OCI-LY7 (cell line): ENCODE measurements at regions not wholly inside any gene's neighbourhood (a gene's known extent, or its start where the extent isn't known, plus 50 kb on each side); places are given as distances from the start of the nearest gene placed in this dataset.
A peak's percentile ranks its signal among the peaks of the same experiment; 100 is the strongest.

Experiments used
- BruUV-seq: library from RNA; stranded (reverse); fragments of 400-500 nt; replicated peaks from 2 replicates; lab custom pipeline; 2021; lab: Mats Ljungman, UMichigan
- CTCF ChIA-PET: fragments of 300-600 bp; sonication (Branson Sonifier 250); formaldehyde crosslinking; loops from one replicate; lab custom pipeline; 2022; ENCODE audit warnings: antibody characterized with exemption; ENCODE audit not compliant: unreplicated experiment; lab: Charles Lee
- POLR2A ChIA-PET: fragments of 300-600 bp; sonication (Branson Sonifier 250); formaldehyde crosslinking; loops from one replicate; lab custom pipeline; 2022; ENCODE audit warnings: antibody characterized with exemption; lab: Charles Lee
- DNase-seq: peaks from one replicate; pipeline ENCODE4 v3.0.0-alpha.2; 2015; ENCODE audit warnings: low spot score
- H2AFZ ChIP-seq: fragments of 200-600 bp; sonication (generic), shearing (Covaris generic); 2 replicates; pipeline ENCODE4 v1.6.1; 2014; ENCODE audit warnings: mild to moderate bottlenecking, antibody characterized with exemption, low read length, moderate library complexity
- H3K27ac ChIP-seq: fragments of 200-600 bp; sonication (generic); 2 replicates; pipeline ENCODE4 v1.5.1; 2014; ENCODE audit warnings: mixed run types, low read depth, mild to moderate bottlenecking, moderate library complexity, low read length, inconsistent platforms; ENCODE audit not compliant: poor library complexity, severe bottlenecking
- H3K36me3 ChIP-seq: fragments of 200-600 bp; sonication (generic); 2 replicates; pipeline ENCODE4 v1.6.1; 2014; ENCODE audit warnings: mild to moderate bottlenecking, antibody characterized with exemption, low read length, moderate library complexity, mixed read lengths; ENCODE audit not compliant: insufficient read depth
- H3K4me1 ChIP-seq: fragments of 200-600 bp; sonication (generic); 2 replicates; pipeline ENCODE4 v1.5.1; 2014; ENCODE audit warnings: mild to moderate bottlenecking, low read length; ENCODE audit not compliant: insufficient read depth, poor library complexity, severe bottlenecking
- H3K4me2 ChIP-seq: fragments of 200-600 bp; sonication (generic); 2 replicates; pipeline ENCODE4 v1.6.1; 2014; ENCODE audit warnings: mild to moderate bottlenecking, low read length
- H3K4me3 ChIP-seq: fragments of 200-600 bp; sonication (generic); 2 replicates; pipeline ENCODE4 v1.5.1; 2014; ENCODE audit warnings: mild to moderate bottlenecking, low read depth, low read length; ENCODE audit not compliant: poor library complexity, severe bottlenecking
- H3K79me2 ChIP-seq: fragments of 200-600 bp; sonication (generic); 2 replicates; pipeline ENCODE4 v1.6.1; 2016; ENCODE audit warnings: low read depth, mild to moderate bottlenecking, low read length, moderate library complexity, mixed read lengths; ENCODE audit not compliant: insufficient read depth
- H3K9me2 ChIP-seq: fragments of 200-600 bp; sonication (generic); 2 replicates; pipeline ENCODE4 v1.6.1; 2016; ENCODE audit warnings: mild to moderate bottlenecking, low read length, mixed read lengths; ENCODE audit not compliant: insufficient read depth
- H3K9me3 ChIP-seq: fragments of 200-600 bp; sonication (generic); 2 replicates; pipeline ENCODE4 v1.6.1; 2014; ENCODE audit warnings: mild to moderate bottlenecking, mixed run types, low read length, mixed read lengths
- H4K20me1 ChIP-seq: fragments of 200-600 bp; sonication (generic); 2 replicates; pipeline ENCODE4 v1.6.1; 2014; ENCODE audit warnings: mild to moderate bottlenecking, antibody characterized with exemption, low read length, moderate library complexity, mixed read lengths; ENCODE audit not compliant: insufficient read depth
- EZH2phosphoT487 ChIP-seq: fragments of 200-600 bp; sonication (generic); IDR thresholded peaks from 2 replicates; pipeline ENCODE4 v1.6.1; 2018; ENCODE audit warnings: low read depth, borderline replicate concordance, mild to moderate bottlenecking, mixed run types, antibody characterized with exemption, low read length, moderate library complexity, mixed read lengths
- intact Hi-C: fragments of 100-400 bp; cut with micrococcal nuclease; formaldehyde crosslinking; loops from one replicate; pipeline ENCODE4 v1.10.0; 2022; ENCODE audit not compliant: unreplicated experiment
- TF ChIP-seq, protein P1 (sequence below): fragments of 200-600 bp; sonication (generic); conservative IDR thresholded peaks from 2 replicates; pipeline ENCODE4 v1.5.1; 2014; ENCODE audit warnings: mild to moderate bottlenecking, antibody characterized with exemption, low read length, moderate library complexity, mixed read lengths

DNA sequence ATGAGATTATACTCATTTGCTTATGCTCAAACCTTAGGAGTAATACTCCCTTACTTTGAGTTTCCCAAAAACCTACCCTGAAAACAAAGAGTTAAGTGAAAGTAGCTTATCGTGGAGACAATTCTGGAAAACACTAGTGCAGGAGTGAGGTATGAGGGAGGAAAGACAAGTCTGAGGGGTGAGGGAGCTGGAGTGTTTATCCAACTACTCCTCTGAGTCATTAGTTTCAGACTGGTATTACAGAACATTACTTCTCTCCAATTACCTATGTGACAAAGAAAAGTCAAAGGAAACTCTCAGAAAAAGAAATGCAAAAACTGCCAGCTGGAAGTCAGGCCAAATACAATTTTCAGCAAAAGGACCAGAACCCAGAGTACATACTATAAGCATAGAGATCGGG is 171.1 kb upstream of the SPTLC3 start:
- H3K9me3 ChIP-seq, result no peaks in the 10 kb centered on the region
- no peaks in the 10 kb centered on the region for H3K4me1 ChIP-seq
- H3K4me3 ChIP-seq, result no peak overlapping the region
- no peaks in the 10 kb centered on the region for H4K20me1 ChIP-seq
- H3K79me2 ChIP-seq, result no peaks in the 10 kb centered on the region
- H3K36me3 ChIP-seq, result no peaks in the 10 kb centered on the region
- H3K4me2 ChIP-seq, result no peak overlapping the region
- CTCF ChIA-PET, result no interaction called here
- POLR2A ChIA-PET, result no interaction called here
- H3K27ac ChIP-seq, result no peak overlapping the region
- no TSS peak for BruUV-seq
- H3K9me2 ChIP-seq, result no peaks in the 10 kb centered on the region
- TF ChIP-seq EZH2phosphoT487, result no peak
- TF ChIP-seq, protein P1, sequence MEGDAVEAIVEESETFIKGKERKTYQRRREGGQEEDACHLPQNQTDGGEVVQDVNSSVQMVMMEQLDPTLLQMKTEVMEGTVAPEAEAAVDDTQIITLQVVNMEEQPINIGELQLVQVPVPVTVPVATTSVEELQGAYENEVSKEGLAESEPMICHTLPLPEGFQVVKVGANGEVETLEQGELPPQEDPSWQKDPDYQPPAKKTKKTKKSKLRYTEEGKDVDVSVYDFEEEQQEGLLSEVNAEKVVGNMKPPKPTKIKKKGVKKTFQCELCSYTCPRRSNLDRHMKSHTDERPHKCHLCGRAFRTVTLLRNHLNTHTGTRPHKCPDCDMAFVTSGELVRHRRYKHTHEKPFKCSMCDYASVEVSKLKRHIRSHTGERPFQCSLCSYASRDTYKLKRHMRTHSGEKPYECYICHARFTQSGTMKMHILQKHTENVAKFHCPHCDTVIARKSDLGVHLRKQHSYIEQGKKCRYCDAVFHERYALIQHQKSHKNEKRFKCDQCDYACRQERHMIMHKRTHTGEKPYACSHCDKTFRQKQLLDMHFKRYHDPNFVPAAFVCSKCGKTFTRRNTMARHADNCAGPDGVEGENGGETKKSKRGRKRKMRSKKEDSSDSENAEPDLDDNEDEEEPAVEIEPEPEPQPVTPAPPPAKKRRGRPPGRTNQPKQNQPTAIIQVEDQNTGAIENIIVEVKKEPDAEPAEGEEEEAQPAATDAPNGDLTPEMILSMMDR, result no peak
- H2AFZ ChIP-seq, result no peak overlapping the region
- intact Hi-C loops, result loop anchor here (10.0 kb wide), 1 partner anchor 267 kb away; no protein-coding TSS in a partner anchor
- no peak for DNase-seq

DNA sequence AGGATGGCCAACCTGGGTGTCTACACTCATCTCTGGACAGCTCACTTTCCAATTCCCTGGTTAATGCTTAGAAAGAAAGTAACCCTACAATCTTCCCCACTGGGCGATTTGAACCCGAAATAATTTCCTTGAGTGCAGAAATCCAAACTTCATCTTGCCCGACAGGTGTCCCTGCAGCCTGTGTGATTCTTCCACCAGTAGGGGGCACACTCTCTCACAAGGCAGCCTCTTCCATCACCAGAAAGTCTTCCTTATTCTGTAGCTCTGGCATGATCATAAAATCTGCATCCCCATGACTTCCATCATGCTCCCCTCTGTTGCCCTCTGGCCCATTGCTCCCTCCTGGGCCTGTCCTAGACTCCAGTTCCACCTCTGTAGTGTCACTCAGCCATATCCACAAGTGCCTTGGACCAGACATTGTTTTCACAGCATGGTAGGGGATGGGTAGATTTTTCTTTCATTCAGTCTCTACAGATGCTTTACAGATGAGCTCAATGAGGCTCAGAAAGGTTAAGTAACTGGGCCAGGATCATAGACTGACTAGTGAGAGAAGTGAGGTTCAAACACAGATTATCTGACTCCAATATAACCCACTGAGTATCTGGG is 170.4 kb upstream of the SPTLC3 start:
- CTCF ChIA-PET, result no interaction called here
- peak; percentile 8 for DNase-seq
- Histone ChIP-seq H3K9me3 (no peaks in the 10 kb centered on the region), H4K20me1 (no peaks in the 10 kb centered on the region), H3K27ac (no peak overlapping the region), H3K4me3 (no peak overlapping the region), H3K79me2 (no peaks in the 10 kb centered on the region), H3K36me3 (no peaks in the 10 kb centered on the region), H3K9me2 (no peaks in the 10 kb centered on the region), H3K4me1 (no peaks in the 10 kb centered on the region), H3K4me2 (no peak overlapping the region), H2AFZ (no peak overlapping the region)
- POLR2A ChIA-PET, result no interaction called here
- no peak for TF ChIP-seq EZH2phosphoT487
- TF ChIP-seq, protein P1, result peak; percentile 72
- BruUV-seq, result no TSS peak
- intact Hi-C loops, result loop anchor here (10.0 kb wide), 1 partner anchor 266 kb away; no protein-coding TSS in a partner anchor

DNA sequence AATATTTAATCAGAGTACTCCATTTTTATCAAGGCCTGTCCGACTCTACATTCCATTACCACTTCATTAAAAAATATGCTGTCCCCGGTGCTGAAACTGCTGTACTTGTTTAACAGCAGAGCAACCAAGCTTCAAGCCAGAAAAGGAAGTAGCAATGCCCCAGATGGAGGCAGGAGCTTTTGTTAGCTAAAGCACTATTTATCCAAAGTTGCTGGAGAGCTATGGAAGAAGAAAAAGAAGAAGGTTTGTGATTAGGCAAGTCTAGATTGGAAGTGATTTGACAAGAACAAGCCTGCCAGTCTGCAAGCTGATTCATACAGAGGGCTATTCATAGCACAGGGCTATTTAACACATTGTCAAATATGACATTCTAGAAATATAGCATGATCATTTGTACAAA is 160.9 kb upstream of the SPTLC3 start:
- Histone ChIP-seq H3K4me1 (no peaks in the 10 kb centered on the region), H3K4me2 (no peak overlapping the region), H3K4me3 (no peak overlapping the region), H3K9me3 (no peaks in the 10 kb centered on the region), H3K27ac (no peak overlapping the region), H3K36me3 (no peaks in the 10 kb centered on the region), H3K9me2 (no peaks in the 10 kb centered on the region), H4K20me1 (no peaks in the 10 kb centered on the region), H3K79me2 (no peaks in the 10 kb centered on the region), H2AFZ (no peak overlapping the region)
- intact Hi-C loops, result no loop called here
- TF ChIP-seq, protein P1, result no peak
- no peak for TF ChIP-seq EZH2phosphoT487
- BruUV-seq, result no TSS peak
- DNase-seq, result no peak
- ChIA-PET CTCF (no interaction called here), POLR2A (interaction anchor here (0.6 to 1.4 kb wide), 2 partner anchors 32 to 1242 kb away, joined by 3 read pairs; no protein-coding TSS in a partner anchor)
